ENCODE measurements at regions not wholly inside any gene's neighbourhood (a gene's known extent, or its start where the extent isn't known, plus 50 kb on each side); places are given as distances from the start of the nearest gene placed in this dataset.

GRCh38 chr5:6902597-6902996 lies 189.4 kb downstream of the TENT4A start:
- no TSS peak for BruUV-seq (replicated peaks)
- intact Hi-C loops (cut with micrococcal nuclease) = no loop called here
- peaks cover under 1% of the 10 kb centered on the region for H3K9me3 Mint-ChIP-seq (ENCODE audit: unreplicated experiment)
- H3K27me3 Mint-ChIP-seq (ENCODE audit: insufficient read depth, unreplicated experiment) = peaks cover 9% of the 10 kb centered on the region
- CTCF ChIA-PET = no interaction called here
- H3K4me1 Mint-ChIP-seq (ENCODE audit: insufficient read depth, unreplicated experiment) = no peaks in the 10 kb centered on the region
- TF ChIP-seq CTCF (IDR thresholded peaks at IDR 0.05; ENCODE audit: unreplicated experiment) = no peak
- H3K4me3 Mint-ChIP-seq (ENCODE audit: unreplicated experiment) = no peak overlapping the region
- H3K36me3 Mint-ChIP-seq (ENCODE audit: insufficient read depth, unreplicated experiment) = no peaks in the 10 kb centered on the region
- H3K27ac Mint-ChIP-seq (ENCODE audit: low read depth, unreplicated experiment) = no peak overlapping the region
- POLR2A ChIA-PET = no interaction called here
- no peak for DNase-seq (ENCODE audit: unreplicated experiment)

GRCh38 chr5:6903934-6904333 lies 190.7 kb downstream of the TENT4A start:
- no TSS peak for BruUV-seq (replicated peaks)
- CTCF ChIA-PET = no interaction called here
- no peak overlapping the region for H3K4me3 Mint-ChIP-seq (ENCODE audit: unreplicated experiment)

GRCh38 chr5:6904860-6905259 lies 191.6 kb downstream of the TENT4A start:
- Mint-ChIP-seq H3K9me3 (ENCODE audit: unreplicated experiment) (no peaks in the 10 kb centered on the region), H3K4me3 (ENCODE audit: unreplicated experiment) (no peak overlapping the region), H3K27me3 (ENCODE audit: insufficient read depth, unreplicated experiment) (peaks cover 31% of the 10 kb centered on the region), H3K4me1 (ENCODE audit: insufficient read depth, unreplicated experiment) (no peaks in the 10 kb centered on the region), H3K27ac (ENCODE audit: low read depth, unreplicated experiment) (no peak overlapping the region), H3K36me3 (ENCODE audit: insufficient read depth, unreplicated experiment) (no peaks in the 10 kb centered on the region)
- no TSS peak for BruUV-seq (replicated peaks)
- no peak for DNase-seq (ENCODE audit: unreplicated experiment)
- intact Hi-C loops (cut with micrococcal nuclease) = no loop called here
- ChIA-PET CTCF (interaction anchor here (0.6 kb wide), 1 partner anchor 784 kb away, joined by 3 read pairs; no protein-coding TSS in a partner anchor), POLR2A (interaction anchor here (0.9 kb wide), 1 partner anchor 452 kb away, joined by 3 read pairs; no protein-coding TSS in a partner anchor)
- no peak for TF ChIP-seq CTCF (IDR thresholded peaks at IDR 0.05; ENCODE audit: unreplicated experiment)

More at GRCh38 chr5:6903934-6904333, 190.7 kb downstream of the TENT4A start:
- no peak overlapping the region for H3K27ac Mint-ChIP-seq (ENCODE audit: low read depth, unreplicated experiment)
- peaks cover 22% of the 10 kb centered on the region for H3K27me3 Mint-ChIP-seq (ENCODE audit: insufficient read depth, unreplicated experiment)
- intact Hi-C loops (cut with micrococcal nuclease) = no loop called here
- POLR2A ChIA-PET = no interaction called here
- H3K9me3 Mint-ChIP-seq (ENCODE audit: unreplicated experiment) = no peaks in the 10 kb centered on the region
- no peaks in the 10 kb centered on the region for H3K36me3 Mint-ChIP-seq (ENCODE audit: insufficient read depth, unreplicated experiment)
- H3K4me1 Mint-ChIP-seq (ENCODE audit: insufficient read depth, unreplicated experiment) = no peaks in the 10 kb centered on the region
- no peak for DNase-seq (ENCODE audit: unreplicated experiment)
- TF ChIP-seq CTCF (IDR thresholded peaks at IDR 0.05; ENCODE audit: unreplicated experiment) = no peak

GRCh38 chr5:6905423-6905822 lies 192.2 kb downstream of the TENT4A start:
- H3K27ac Mint-ChIP-seq (ENCODE audit: low read depth, unreplicated experiment) = no peak overlapping the region
- no peak for DNase-seq (ENCODE audit: unreplicated experiment)
- no peaks in the 10 kb centered on the region for H3K9me3 Mint-ChIP-seq (ENCODE audit: unreplicated experiment)
- H3K27me3 Mint-ChIP-seq (ENCODE audit: insufficient read depth, unreplicated experiment) = peaks cover 32% of the 10 kb centered on the region
- intact Hi-C loops (cut with micrococcal nuclease) = no loop called here
- ChIA-PET POLR2A (interaction anchor here (0.9 kb wide), 1 partner anchor 452 kb away, joined by 3 read pairs; no protein-coding TSS in a partner anchor), CTCF (interaction anchor here (0.7 kb wide), 1 partner anchor 54 kb away, joined by 3 read pairs; no protein-coding TSS in a partner anchor)
- no peaks in the 10 kb centered on the region for H3K4me1 Mint-ChIP-seq (ENCODE audit: insufficient read depth, unreplicated experiment)
- no peaks in the 10 kb centered on the region for H3K36me3 Mint-ChIP-seq (ENCODE audit: insufficient read depth, unreplicated experiment)
- no peak for TF ChIP-seq CTCF (IDR thresholded peaks at IDR 0.05; ENCODE audit: unreplicated experiment)
- no peak overlapping the region for H3K4me3 Mint-ChIP-seq (ENCODE audit: unreplicated experiment)
- BruUV-seq (replicated peaks) = no TSS peak

Data from MCF 10A (cell line).